ENCODE measurements at regions not wholly inside any gene's neighbourhood (a gene's known extent, or its start where the extent isn't known, plus 50 kb on each side); places are given as distances from the start of the nearest gene placed in this dataset.

GRCh38 chr2:48183991-48184390 lies 130.5 kb upstream of the FOXN2 start:
- Histone ChIP-seq H3K9me3 (ENCODE audit: low read length) (no peaks in the 10 kb centered on the region), H3K9ac (ENCODE audit: low read length) (no peak overlapping the region), H2AFZ (ENCODE audit: low read length) (no peak overlapping the region), H3F3A (ENCODE audit: low read length, unreplicated experiment) (no peaks in the 10 kb centered on the region), H3K27ac (ENCODE audit: low read length) (no peak overlapping the region), H3K4me3 (ENCODE audit: low read length) (no peak overlapping the region), H4K20me1 (ENCODE audit: low read length) (no peaks in the 10 kb centered on the region), H3K36me3 (ENCODE audit: low read depth, low read length) (no peaks in the 10 kb centered on the region), H3K4me2 (ENCODE audit: low read length) (no peak overlapping the region), H3K4me1 (ENCODE audit: insufficient read depth, low read length) (no peaks in the 10 kb centered on the region), H3K9me2 (replicated peaks; ENCODE audit: low read length) (no peaks in the 10 kb centered on the region), H3K27me3 (ENCODE audit: low read length) (no peaks in the 10 kb centered on the region), H3K79me2 (ENCODE audit: low read length) (no peaks in the 10 kb centered on the region)
- no peak for TF ChIP-seq EZH2 (IDR thresholded peaks at IDR 0.05; ENCODE audit: low read length, unreplicated experiment)
- no peak for TF ChIP-seq EZH2phosphoT487 (IDR thresholded peaks at IDR 0.05; ENCODE audit: borderline replicate concordance, low read length)
- no peak for TF ChIP-seq CTCF (conservative IDR thresholded peaks at IDR 0.05; ENCODE audit: low read depth, low read length)
- intact Hi-C loops (cut with micrococcal nuclease): no loop called here
- no peak for ATAC-seq
- BruUV-seq (replicated peaks): no TSS peak
- ChIA-PET CTCF (no interaction called here), POLR2A (ENCODE audit: unreplicated experiment) (no interaction called here)
- no peak for DNase-seq

GRCh38 chr2:48187503-48187902 lies 127.0 kb upstream of the FOXN2 start:
- intact Hi-C loops (cut with micrococcal nuclease): no loop called here
- H3K9me2 ChIP-seq (replicated peaks; ENCODE audit: low read length): no peaks in the 10 kb centered on the region
- no peak overlapping the region for H3K4me2 ChIP-seq (ENCODE audit: low read length)
- no peaks in the 10 kb centered on the region for H4K20me1 ChIP-seq (ENCODE audit: low read length)
- H3K27me3 ChIP-seq (ENCODE audit: low read length): no peaks in the 10 kb centered on the region
- no peak overlapping the region for H3K4me3 ChIP-seq (ENCODE audit: low read length)
- no peak overlapping the region for H2AFZ ChIP-seq (ENCODE audit: low read length)
- DNase-seq (no peak), ATAC-seq (no peak)
- H3F3A ChIP-seq (ENCODE audit: low read length, unreplicated experiment): no peaks in the 10 kb centered on the region
- TF ChIP-seq CTCF (conservative IDR thresholded peaks at IDR 0.05; ENCODE audit: low read depth, low read length) (no peak), EZH2 (IDR thresholded peaks at IDR 0.05; ENCODE audit: low read length, unreplicated experiment) (no peak), EZH2phosphoT487 (IDR thresholded peaks at IDR 0.05; ENCODE audit: borderline replicate concordance, low read length) (no peak)
- no peak overlapping the region for H3K27ac ChIP-seq (ENCODE audit: low read length)
- H3K9ac ChIP-seq (ENCODE audit: low read length): no peak overlapping the region
- H3K9me3 ChIP-seq (ENCODE audit: low read length): no peaks in the 10 kb centered on the region
- ChIA-PET POLR2A (ENCODE audit: unreplicated experiment) (no interaction called here), CTCF (no interaction called here)
- no peaks in the 10 kb centered on the region for H3K79me2 ChIP-seq (ENCODE audit: low read length)
- no peaks in the 10 kb centered on the region for H3K4me1 ChIP-seq (ENCODE audit: insufficient read depth, low read length)
- H3K36me3 ChIP-seq (ENCODE audit: low read depth, low read length): no peaks in the 10 kb centered on the region
- BruUV-seq (replicated peaks): no TSS peak

GRCh38 chr2:48189552-48190228 lies 124.8 kb upstream of the FOXN2 start:
- Histone ChIP-seq H3K9me2 (replicated peaks; ENCODE audit: low read length) (no peaks in the 10 kb centered on the region), H3K36me3 (ENCODE audit: low read depth, low read length) (no peaks in the 10 kb centered on the region), H3K27ac (ENCODE audit: low read length) (no peak overlapping the region), H3K4me1 (ENCODE audit: insufficient read depth, low read length) (no peaks in the 10 kb centered on the region), H3K9me3 (ENCODE audit: low read length) (no peaks in the 10 kb centered on the region), H3K79me2 (ENCODE audit: low read length) (no peaks in the 10 kb centered on the region), H3F3A (ENCODE audit: low read length, unreplicated experiment) (no peaks in the 10 kb centered on the region), H3K4me3 (ENCODE audit: low read length) (no peak overlapping the region), H4K20me1 (ENCODE audit: low read length) (no peaks in the 10 kb centered on the region), H3K27me3 (ENCODE audit: low read length) (no peaks in the 10 kb centered on the region), H3K9ac (ENCODE audit: low read length) (no peak overlapping the region), H3K4me2 (ENCODE audit: low read length) (no peak overlapping the region), H2AFZ (ENCODE audit: low read length) (peak overlapping the region; percentile 26; the same call in 1 of the 2 replicates)
- intact Hi-C loops (cut with micrococcal nuclease): no loop called here
- no TSS peak for BruUV-seq (replicated peaks)
- CTCF ChIA-PET: no interaction called here
- no peak for ATAC-seq
- DNase-seq: no peak
- POLR2A ChIA-PET (ENCODE audit: unreplicated experiment): no interaction called here
- TF ChIP-seq CTCF (conservative IDR thresholded peaks at IDR 0.05; ENCODE audit: low read depth, low read length): no peak
- no peak for TF ChIP-seq EZH2phosphoT487 (IDR thresholded peaks at IDR 0.05; ENCODE audit: borderline replicate concordance, low read length)
- no peak for TF ChIP-seq EZH2 (IDR thresholded peaks at IDR 0.05; ENCODE audit: low read length, unreplicated experiment)

Data from PC-3 (cell line).